NT2/D1 (cell line): ENCODE measurements at regions not wholly inside any gene's neighbourhood (a gene's known extent, or its start where the extent isn't known, plus 50 kb on each side); places are given as distances from the start of the nearest gene placed in this dataset.

Experiments used
- DNase-seq: peaks from one replicate; pipeline ENCODE4 v3.0.0-alpha.2; 2011; ENCODE audit warnings: low read depth, low spot score
- H3K27me3 ChIP-seq: 2 replicates; pipeline ENCODE4 v1.6.0; 2011; ENCODE audit warnings: mild to moderate bottlenecking; ENCODE audit not compliant: insufficient read length, insufficient read depth
- H3K36me3 ChIP-seq: 2 replicates; pipeline ENCODE4 v1.6.1; 2011; ENCODE audit warnings: mild to moderate bottlenecking, low read length, mixed read lengths; ENCODE audit not compliant: insufficient read depth, insufficient read length
- H3K4me1 ChIP-seq: 2 replicates; pipeline ENCODE4 v1.5.1; 2011; ENCODE audit not compliant: insufficient read depth, insufficient read length
- H3K4me3 ChIP-seq: 2 replicates; pipeline ENCODE4 v1.5.1; 2011; ENCODE audit warnings: low read depth; ENCODE audit not compliant: insufficient read length
- H3K9ac ChIP-seq: 2 replicates; pipeline ENCODE4 v1.6.0; 2011; ENCODE audit warnings: low read depth; ENCODE audit not compliant: insufficient read length
- H3K9me3 ChIP-seq: 2 replicates; pipeline ENCODE4 v1.5.1; 2011; ENCODE audit warnings: mild to moderate bottlenecking, low read length; ENCODE audit not compliant: insufficient read depth
- SUZ12 ChIP-seq: IDR thresholded peaks from 2 replicates; pipeline ENCODE4 v1.6.1; 2011; ENCODE audit not compliant: insufficient read length, insufficient read depth; ENCODE audit errors: extremely low read depth
- YY1 ChIP-seq: IDR thresholded peaks from 2 replicates; pipeline ENCODE4 v1.6.1; 2011; ENCODE audit not compliant: insufficient read length, insufficient read depth
- ZNF274 ChIP-seq: IDR thresholded peaks from 2 replicates; pipeline ENCODE4 v1.6.1; 2011; ENCODE audit warnings: mild to moderate bottlenecking, low read depth, low read length

GRCh38 chr5:2125171-2125900 is 242.6 kb upstream of the IRX4 start:
- no peaks in the 10 kb centered on the region for H3K27me3 ChIP-seq
- H3K9me3 ChIP-seq = no peaks in the 10 kb centered on the region
- no peak overlapping the region for H3K9ac ChIP-seq
- H3K4me3 ChIP-seq = no peak overlapping the region
- DNase-seq = no peak
- no peaks in the 10 kb centered on the region for H3K4me1 ChIP-seq
- TF ChIP-seq ZNF274 = no peak
- H3K36me3 ChIP-seq = no peaks in the 10 kb centered on the region

DNA sequence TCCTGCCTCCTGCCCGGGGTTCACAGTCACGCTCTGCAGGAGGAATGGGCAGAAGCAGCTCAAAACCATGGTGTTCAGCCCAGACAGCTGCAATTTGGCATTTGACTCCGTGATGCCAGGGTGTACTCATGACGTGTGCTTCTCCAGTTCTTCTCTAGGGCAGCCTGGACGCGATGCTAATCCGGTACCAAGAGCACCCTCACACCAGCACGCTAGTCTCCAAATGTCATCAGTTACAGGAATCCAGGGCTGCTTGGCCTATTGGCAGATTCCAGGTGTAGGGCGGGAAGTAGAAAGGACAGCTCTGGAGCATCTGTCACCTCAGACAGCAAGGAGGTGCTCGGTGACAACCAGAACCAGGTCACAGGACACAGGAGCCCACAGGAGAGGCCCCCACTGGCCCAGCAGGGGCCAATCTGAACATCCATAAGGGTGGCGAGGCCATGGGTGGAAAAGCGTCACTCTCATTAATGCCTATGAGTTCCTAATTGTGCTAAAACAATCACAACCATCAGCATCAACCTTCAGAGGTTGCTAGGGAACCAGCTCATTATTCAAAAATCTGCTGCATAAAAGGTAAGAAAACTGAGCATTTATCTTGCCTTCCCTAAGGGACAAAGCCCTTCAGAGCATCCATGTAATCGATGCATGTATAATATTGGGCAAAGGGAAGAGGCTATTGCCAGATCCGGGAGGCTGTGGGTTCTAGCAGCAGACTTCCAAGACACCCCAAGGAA is 241.9 kb upstream of the IRX4 start:
- DNase-seq = no peak
- no peak for TF ChIP-seq SUZ12
- Histone ChIP-seq H3K9ac (no peak overlapping the region), H3K27me3 (no peaks in the 10 kb centered on the region), H3K4me3 (no peak overlapping the region), H3K9me3 (no peaks in the 10 kb centered on the region), H3K36me3 (no peaks in the 10 kb centered on the region), H3K4me1 (no peaks in the 10 kb centered on the region)

DNA sequence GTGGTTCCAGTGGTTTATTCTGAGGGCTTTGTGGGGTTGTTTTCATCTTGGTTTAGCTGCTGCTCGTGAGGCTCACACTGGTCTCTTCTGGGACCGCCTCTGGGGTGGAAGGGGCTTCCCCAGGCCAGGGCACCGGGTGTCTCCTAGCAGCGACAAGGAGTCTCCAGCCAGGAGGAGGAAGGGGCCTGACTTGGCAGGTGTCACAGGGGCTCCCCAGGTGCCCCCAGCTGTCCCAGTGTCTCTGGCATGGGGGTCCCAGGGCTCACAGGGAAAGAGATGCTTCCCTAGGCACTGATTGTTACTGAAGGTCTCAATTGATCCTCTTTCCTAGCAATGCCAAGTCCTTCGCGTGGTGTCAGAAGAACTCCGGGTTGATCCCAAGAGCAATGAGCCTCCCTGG is 241.1 kb upstream of the IRX4 start:
- H3K4me3 ChIP-seq = no peak overlapping the region
- no peak overlapping the region for H3K9ac ChIP-seq
- TF ChIP-seq ZNF274 = no peak
- TF ChIP-seq SUZ12 = no peak
- TF ChIP-seq YY1 = no peak
- H3K9me3 ChIP-seq = no peaks in the 10 kb centered on the region
- H3K36me3 ChIP-seq = no peaks in the 10 kb centered on the region
- no peak for DNase-seq
- H3K27me3 ChIP-seq = no peaks in the 10 kb centered on the region
- H3K4me1 ChIP-seq = no peaks in the 10 kb centered on the region

DNA sequence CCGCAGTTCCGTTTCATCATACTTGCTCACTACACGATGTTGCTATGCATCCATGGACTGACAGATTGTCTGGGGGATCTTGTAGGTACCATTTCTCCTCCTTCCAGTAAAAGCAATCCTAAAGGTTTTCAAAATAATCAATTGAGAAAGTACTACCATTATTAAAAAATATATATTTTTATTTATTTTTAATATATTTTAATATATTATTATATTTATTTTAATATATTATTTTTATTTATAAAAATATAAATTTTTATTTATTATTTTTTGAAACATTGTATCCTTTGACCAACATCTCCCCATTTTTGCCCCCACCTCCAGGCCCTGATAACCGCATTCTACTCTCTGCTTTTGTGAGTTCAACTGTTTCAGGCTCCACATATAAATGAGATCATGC is 237.6 kb upstream of the IRX4 start:
- no peaks in the 10 kb centered on the region for H3K36me3 ChIP-seq
- TF ChIP-seq SUZ12 (no peak), YY1 (no peak), ZNF274 (no peak)

DNA sequence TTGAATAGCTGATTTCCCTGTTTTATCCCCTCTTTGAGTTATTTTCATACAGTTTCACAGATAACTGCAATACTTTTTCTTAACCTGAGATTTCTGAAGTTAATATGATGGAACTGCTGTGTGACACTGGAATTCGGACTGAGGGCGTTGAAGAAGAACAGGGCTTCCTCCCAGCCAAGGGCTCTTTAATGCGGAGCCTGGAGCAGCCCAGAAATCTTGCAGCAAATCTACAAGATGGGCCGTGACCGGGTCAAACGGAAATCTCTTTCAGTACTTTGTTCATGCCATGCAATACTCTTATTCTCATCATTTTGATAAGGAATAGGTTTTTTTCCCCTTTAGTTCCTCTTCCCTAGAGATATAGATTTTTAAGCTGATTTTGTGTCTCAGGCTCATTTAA is 236.8 kb upstream of the IRX4 start:
- no peaks in the 10 kb centered on the region for H3K27me3 ChIP-seq

More for the DNA sequence above, 237.6 kb upstream of the IRX4 start:
- Histone ChIP-seq H3K9me3 (no peaks in the 10 kb centered on the region), H3K4me1 (no peaks in the 10 kb centered on the region), H3K9ac (no peak overlapping the region), H3K27me3 (no peaks in the 10 kb centered on the region), H3K4me3 (no peak overlapping the region)
- no peak for DNase-seq

GRCh38 chr5:2113348-2114131 is 230.8 kb upstream of the IRX4 start:
- H3K4me3 ChIP-seq = no peak overlapping the region
- DNase-seq = no peak
- H3K9ac ChIP-seq = no peak overlapping the region
- H3K9me3 ChIP-seq = no peaks in the 10 kb centered on the region
- H3K27me3 ChIP-seq = no peaks in the 10 kb centered on the region
- no peak for TF ChIP-seq SUZ12
- H3K36me3 ChIP-seq = no peaks in the 10 kb centered on the region
- no peaks in the 10 kb centered on the region for H3K4me1 ChIP-seq

More for the DNA sequence above, 236.8 kb upstream of the IRX4 start:
- Histone ChIP-seq H3K4me1 (no peaks in the 10 kb centered on the region), H3K4me3 (no peak overlapping the region), H3K9ac (no peak overlapping the region), H3K9me3 (no peaks in the 10 kb centered on the region), H3K36me3 (no peaks in the 10 kb centered on the region)
- TF ChIP-seq ZNF274 (no peak), SUZ12 (no peak), YY1 (no peak)
- DNase-seq = no peak
